Rectal smooth muscle tissue (tissue), 1 donor: ENCODE measurements at regions not wholly inside any gene's neighbourhood (a gene's known extent, or its start where the extent isn't known, plus 50 kb on each side); places are given as distances from the start of the nearest gene placed in this dataset.
"Not testable (repeated sequence)": the region's sequence is repeated elsewhere in the genome, so short reads cannot be mapped to it uniquely, and the experiment has no call there.

Experiments used
- H3K27ac ChIP-seq: one replicate; pipeline ENCODE4 v1.7.0; 2013; ENCODE audit warnings: low read depth, low read length, inconsistent platforms
- H3K27me3 ChIP-seq: one replicate; pipeline ENCODE4 v1.7.0; 2013; ENCODE audit warnings: low read length; ENCODE audit not compliant: control insufficient read depth, insufficient read depth
- H3K36me3 ChIP-seq: one replicate; pipeline ENCODE4 v1.7.0; 2013; ENCODE audit warnings: low read length; ENCODE audit not compliant: control insufficient read depth, insufficient read depth
- H3K4me1 ChIP-seq: one replicate; pipeline ENCODE4 v1.7.0; 2013; ENCODE audit warnings: low read length; ENCODE audit not compliant: control insufficient read depth, insufficient read depth
- H3K4me3 ChIP-seq: one replicate; pipeline ENCODE4 v1.7.0; 2013; ENCODE audit warnings: low read length
- H3K9ac ChIP-seq: one replicate; pipeline ENCODE4 v1.7.0; 2013; ENCODE audit warnings: low read length

- H3K9ac ChIP-seq = no peak overlapping the region
- H3K27me3 ChIP-seq = no peaks in the 10 kb centered on the region
- no peaks in the 10 kb centered on the region for H3K36me3 ChIP-seq
- no peak overlapping the region for H3K4me3 ChIP-seq
- no peak overlapping the region for H3K27ac ChIP-seq
- no peaks in the 10 kb centered on the region for H3K4me1 ChIP-seq
Measured at GRCh38 chr18:41072946-41073345, 882.1 kb upstream of the PIK3C3 start.

GRCh38 chr18:41071826-41072225 lies 883.2 kb upstream of the PIK3C3 start:
- no peaks in the 10 kb centered on the region for H3K27me3 ChIP-seq
- H3K4me3 ChIP-seq = no peak overlapping the region
- no peak overlapping the region for H3K27ac ChIP-seq
- H3K36me3 ChIP-seq = no peaks in the 10 kb centered on the region
- H3K9ac ChIP-seq = no peak overlapping the region
- no peaks in the 10 kb centered on the region for H3K4me1 ChIP-seq

- Histone ChIP-seq H3K9ac (no peak overlapping the region), H3K4me3 (no peak overlapping the region), H3K27ac (no peak overlapping the region), H3K4me1 (no peaks in the 10 kb centered on the region), H3K27me3 (no peaks in the 10 kb centered on the region), H3K36me3 (no peaks in the 10 kb centered on the region)
Measured at GRCh38 chr18:41069167-41069566, 885.9 kb upstream of the PIK3C3 start.

- no peak overlapping the region for H3K27ac ChIP-seq
Measured at GRCh38 chr18:41064916-41065315, 890.1 kb upstream of the PIK3C3 start.

GRCh38 chr18:41060967-41061366 lies 894.1 kb upstream of the PIK3C3 start:
- Histone ChIP-seq H3K27me3 (no peaks in the 10 kb centered on the region), H3K27ac (no peak overlapping the region), H3K9ac (no peak overlapping the region), H3K4me1 (no peaks in the 10 kb centered on the region), H3K4me3 (no peak overlapping the region), H3K36me3 (no peaks in the 10 kb centered on the region)

More at GRCh38 chr18:41064916-41065315, 890.1 kb upstream of the PIK3C3 start:
- Histone ChIP-seq H3K27me3 (no peaks in the 10 kb centered on the region), H3K4me3 (no peak overlapping the region), H3K36me3 (no peaks in the 10 kb centered on the region), H3K4me1 (no peaks in the 10 kb centered on the region), H3K9ac (no peak overlapping the region)

- no peak overlapping the region for H3K4me3 ChIP-seq
- no peaks in the 10 kb centered on the region for H3K27me3 ChIP-seq
- H3K9ac ChIP-seq = no peak overlapping the region
- H3K27ac ChIP-seq = no peak overlapping the region
- H3K4me1 ChIP-seq = no peaks in the 10 kb centered on the region
- H3K36me3 ChIP-seq = no peaks in the 10 kb centered on the region
Measured at GRCh38 chr18:41059126-41059415, 896.0 kb upstream of the PIK3C3 start.

GRCh38 chr18:41058351-41059125 lies 896.5 kb upstream of the PIK3C3 start:
- Histone ChIP-seq H3K27ac (no peak overlapping the region), H3K4me3 (no peak overlapping the region), H3K9ac (no peak overlapping the region), H3K27me3 (no peaks in the 10 kb centered on the region), H3K4me1 (no peaks in the 10 kb centered on the region), H3K36me3 (no peaks in the 10 kb centered on the region)

- H3K36me3 ChIP-seq = no peaks in the 10 kb centered on the region
- no peaks in the 10 kb centered on the region for H3K4me1 ChIP-seq
- no peaks in the 10 kb centered on the region for H3K27me3 ChIP-seq
- H3K4me3 ChIP-seq = no peak overlapping the region
- H3K27ac ChIP-seq = no peak overlapping the region
- H3K9ac ChIP-seq = no peak overlapping the region
Measured at GRCh38 chr18:41052625-41053024, 902.4 kb upstream of the PIK3C3 start.

GRCh38 chr18:41046250-41046649 lies 908.8 kb upstream of the PIK3C3 start:
- H3K4me1 ChIP-seq, H3K36me3 ChIP-seq, H3K27me3 ChIP-seq, H3K4me3 ChIP-seq, H3K27ac ChIP-seq, H3K9ac ChIP-seq: not testable (repeated sequence)

- no peak overlapping the region for H3K9ac ChIP-seq
- no peaks in the 10 kb centered on the region for H3K4me1 ChIP-seq
- no peaks in the 10 kb centered on the region for H3K27me3 ChIP-seq
- no peak overlapping the region for H3K27ac ChIP-seq
- H3K36me3 ChIP-seq = no peaks in the 10 kb centered on the region
- no peak overlapping the region for H3K4me3 ChIP-seq
Measured at GRCh38 chr18:41043876-41044275, 911.2 kb upstream of the PIK3C3 start.

GRCh38 chr18:41042866-41043265 lies 912.2 kb upstream of the PIK3C3 start:
- Histone ChIP-seq H3K9ac (no peak overlapping the region), H3K4me1 (no peaks in the 10 kb centered on the region), H3K36me3 (no peaks in the 10 kb centered on the region), H3K27ac (no peak overlapping the region), H3K27me3 (no peaks in the 10 kb centered on the region), H3K4me3 (no peak overlapping the region)

GRCh38 chr18:41038071-41038470 lies 917.0 kb upstream of the PIK3C3 start:
- Histone ChIP-seq H3K27me3 (no peaks in the 10 kb centered on the region), H3K27ac (no peak overlapping the region), H3K9ac (no peak overlapping the region), H3K4me3 (no peak overlapping the region), H3K4me1 (no peaks in the 10 kb centered on the region), H3K36me3 (no peaks in the 10 kb centered on the region)

GRCh38 chr18:41036346-41036745 lies 918.7 kb upstream of the PIK3C3 start:
- no peak overlapping the region for H3K9ac ChIP-seq
- H3K4me1 ChIP-seq = no peaks in the 10 kb centered on the region
- no peaks in the 10 kb centered on the region for H3K27me3 ChIP-seq
- no peaks in the 10 kb centered on the region for H3K36me3 ChIP-seq
- H3K27ac ChIP-seq = no peak overlapping the region
- H3K4me3 ChIP-seq = no peak overlapping the region
